Progenitor cell of endocrine pancreas (in vitro differentiated cells): ENCODE measurements at regions not wholly inside any gene's neighbourhood (a gene's known extent, or its start where the extent isn't known, plus 50 kb on each side); places are given as distances from the start of the nearest gene placed in this dataset. TPM values are rescaled to one million over a fixed set of nuclear protein-coding genes. Genes with fewer than 3 reads are reported as not detected.

Experiments
- DNase-seq: peaks from one replicate; pipeline ENCODE4 v3.0.0; 2021; ENCODE audit warnings: low spot score; ENCODE audit not compliant: unreplicated experiment
- H3K27ac Mint-ChIP-seq: 2 replicates; pipeline ENCODE4 v1.8.0; 2021; ENCODE audit warnings: mild to moderate bottlenecking, moderate library complexity, mixed read lengths
- H3K27me3 Mint-ChIP-seq: 2 replicates; pipeline ENCODE4 v1.8.0; 2021; ENCODE audit warnings: mixed read lengths
- H3K36me3 Mint-ChIP-seq: 2 replicates; pipeline ENCODE4 v1.8.0; 2022; ENCODE audit warnings: mixed read lengths; ENCODE audit not compliant: insufficient read depth
- H3K4me1 Mint-ChIP-seq: 2 replicates; pipeline ENCODE4 v1.8.0; 2021; ENCODE audit warnings: low read depth, mixed read lengths
- H3K4me3 Mint-ChIP-seq: 2 replicates; pipeline ENCODE4 v1.8.0; 2021; ENCODE audit warnings: low read depth, mild to moderate bottlenecking, moderate library complexity, mixed read lengths
- H3K9me3 Mint-ChIP-seq: 2 replicates; pipeline ENCODE4 v1.8.0; 2021; ENCODE audit warnings: low read depth, mixed read lengths
- CTCF ChIP-seq: fragments of 200-600 bp; sonication (generic); IDR thresholded peaks from one replicate; pipeline ENCODE4 v1.5.0; 2021; ENCODE audit warnings: antibody characterized with exemption, mild to moderate bottlenecking; ENCODE audit not compliant: unreplicated experiment
- microRNA-seq: library from miRNA; unstranded; fragments of <30 nt; microRNA quantifications from one replicate; pipeline ENCODE4 v1.1.0, GENCODE V29; 2020; ENCODE audit warnings: borderline number of aligned reads; ENCODE audit not compliant: unreplicated experiment

- no peaks in the 10 kb centered on the region for H3K9me3 Mint-ChIP-seq
- no peaks in the 10 kb centered on the region for H3K4me1 Mint-ChIP-seq
- DNase-seq: no peak
- no peak for TF ChIP-seq CTCF
- no peaks in the 10 kb centered on the region for H3K27me3 Mint-ChIP-seq
- H3K36me3 Mint-ChIP-seq: no peaks in the 10 kb centered on the region
- H3K4me3 Mint-ChIP-seq: no peak overlapping the region
- no peak overlapping the region for H3K27ac Mint-ChIP-seq
Observed at GRCh38 chr14:47739541-47739940, 64.1 kb upstream of the MDGA2 start.

GRCh38 chr14:47730296-47730695 lies 54.9 kb upstream of the MDGA2 start:
- no peak for DNase-seq
- H3K27ac Mint-ChIP-seq: no peak overlapping the region
- H3K27me3 Mint-ChIP-seq: no peaks in the 10 kb centered on the region
- H3K4me3 Mint-ChIP-seq: no peak overlapping the region
- TF ChIP-seq CTCF: no peak
- H3K36me3 Mint-ChIP-seq: no peaks in the 10 kb centered on the region
- no peaks in the 10 kb centered on the region for H3K9me3 Mint-ChIP-seq
- H3K4me1 Mint-ChIP-seq: no peaks in the 10 kb centered on the region

Small RNA genes in the stretch of these regions (microRNA-seq; reads per million reads assigned to microRNA genes)
- not detected for gene MIR548Y
